ENCODE measurements at regions not wholly inside any gene's neighbourhood (a gene's known extent, or its start where the extent isn't known, plus 50 kb on each side); places are given as distances from the start of the nearest gene placed in this dataset.

- FAIRE-seq: no peak
Measured at GRCh38 chr2:18503376-18504228, 56.9 kb downstream of the RDH14 start.

DNA sequence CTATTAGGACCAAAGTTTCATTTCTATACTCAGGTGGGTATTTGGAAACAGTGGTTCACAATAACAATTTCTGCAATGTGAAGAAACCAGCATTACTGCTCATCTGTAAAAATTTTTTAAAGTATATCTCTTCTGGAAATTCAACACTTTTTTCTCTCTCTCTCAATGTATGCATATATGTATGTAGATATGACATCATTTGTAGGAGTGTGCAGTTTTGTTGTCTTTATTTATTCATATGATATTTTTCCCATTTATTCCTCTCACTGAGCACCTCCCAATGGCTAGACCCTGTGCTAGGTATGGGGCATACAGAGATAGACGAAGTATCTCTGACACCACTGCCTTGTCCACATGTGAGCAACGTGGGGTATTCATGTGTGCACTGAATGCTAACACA is 58.3 kb downstream of the RDH14 start:
- FAIRE-seq: no peak

DNA sequence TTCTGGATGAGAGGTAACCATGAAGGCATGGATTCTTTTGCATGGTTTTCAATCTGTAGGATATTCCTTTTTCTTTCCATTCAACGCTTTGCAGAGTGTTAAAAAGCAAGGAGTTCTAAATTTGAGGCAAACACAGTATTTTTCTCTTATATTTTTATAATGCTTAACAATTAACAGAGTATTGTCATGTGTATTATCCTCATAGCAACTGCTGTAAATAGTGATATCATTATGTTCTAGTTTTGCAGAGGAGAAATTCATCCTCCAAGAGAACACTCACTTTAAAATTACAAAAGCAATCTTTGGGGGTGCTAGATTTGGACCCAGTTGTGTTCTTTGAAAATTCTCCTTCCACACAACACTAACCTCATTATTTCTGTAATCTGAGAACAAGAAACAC is 58.7 kb downstream of the RDH14 start:
- no peak for FAIRE-seq

- FAIRE-seq: no peak
Measured at GRCh38 chr2:18501156-18501555, 59.3 kb downstream of the RDH14 start.

DNA sequence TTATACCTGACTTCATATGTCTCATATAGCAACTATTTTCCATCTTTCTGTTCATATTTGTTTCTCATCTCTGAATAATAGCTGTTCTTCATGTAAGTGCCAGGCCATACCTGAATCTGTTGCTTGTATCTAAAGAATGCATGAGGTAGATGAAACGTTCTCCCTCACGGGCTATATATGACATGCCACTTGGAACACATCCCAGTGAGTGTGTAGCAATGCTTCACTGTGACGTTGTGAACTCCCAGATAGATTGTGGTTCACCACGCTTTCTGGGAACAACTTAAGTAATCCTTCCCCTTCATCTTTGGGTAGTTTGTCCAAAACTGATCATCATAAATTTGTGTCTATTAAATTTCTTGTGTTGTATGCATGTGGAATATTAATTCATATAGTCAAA is 60.1 kb downstream of the RDH14 start:
- no peak for FAIRE-seq

DNA sequence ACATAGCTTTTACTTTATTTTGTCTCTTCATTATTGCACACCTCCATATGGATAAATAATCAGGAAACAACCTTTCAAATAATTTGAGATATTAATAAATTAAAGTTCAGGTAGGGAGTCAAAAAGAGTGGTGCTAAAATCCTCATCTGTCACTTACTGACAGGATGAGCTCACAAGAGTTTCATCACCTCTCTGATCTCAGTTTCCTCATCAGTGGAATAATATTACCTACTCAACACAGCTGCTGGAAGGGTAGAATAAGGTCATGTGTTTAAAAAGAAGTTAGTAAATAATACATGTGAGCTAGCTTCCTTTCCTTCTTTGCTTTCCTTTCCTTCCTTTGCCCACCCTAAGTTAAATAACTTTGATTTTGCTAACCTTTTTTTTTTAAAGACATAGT is 61.9 kb downstream of the RDH14 start:
- no peak for FAIRE-seq

DNA sequence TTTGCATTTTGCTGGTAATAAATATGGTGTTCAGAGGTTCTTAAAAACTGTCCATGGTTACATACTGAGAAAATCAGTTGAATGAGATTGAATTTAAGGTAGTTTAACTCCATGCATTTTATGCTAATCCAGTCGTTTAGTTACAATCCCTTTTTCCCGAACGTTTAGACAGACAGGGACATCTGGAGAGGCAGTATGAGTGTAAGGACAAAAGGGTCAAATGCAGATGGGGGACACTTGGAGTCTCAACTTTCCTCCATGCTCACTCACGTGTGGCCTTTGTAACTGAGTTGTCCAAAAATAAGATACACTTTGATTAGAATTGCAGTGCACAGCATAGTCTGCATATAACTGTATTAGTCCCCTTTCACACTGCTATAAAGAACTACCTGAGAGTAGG is 63.9 kb downstream of the RDH14 start:
- no peak for FAIRE-seq

- FAIRE-seq: no peak
Measured at GRCh38 chr2:18495058-18495457, 65.4 kb downstream of the RDH14 start.

DNA sequence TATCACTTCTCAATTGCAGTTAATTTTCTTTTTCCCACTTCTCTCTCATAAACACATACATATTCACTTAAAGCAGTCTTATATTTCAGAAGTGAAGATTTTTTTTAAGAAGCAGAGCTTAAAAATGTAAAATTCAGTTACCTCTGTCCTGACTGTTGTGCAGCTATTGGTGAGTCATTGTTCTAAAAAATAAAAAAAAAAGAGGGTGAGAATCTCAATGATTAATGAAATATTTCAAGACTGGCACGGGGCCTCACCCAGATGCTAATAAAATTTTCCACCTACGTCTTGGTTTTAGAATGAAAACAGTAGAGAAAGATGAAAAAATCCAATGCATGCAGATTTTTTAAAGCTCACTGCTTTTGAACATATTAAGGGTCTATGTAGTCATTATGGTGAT is 67.7 kb downstream of the RDH14 start:
- no peak for FAIRE-seq

GRCh38 chr2:18491577-18491976 is 68.9 kb downstream of the RDH14 start:
- no peak for FAIRE-seq

- FAIRE-seq: no peak
Measured at GRCh38 chr2:18490901-18491300, 69.6 kb downstream of the RDH14 start.

GRCh38 chr2:18487106-18487913 is 73.1 kb downstream of the RDH14 start:
- no peak for FAIRE-seq

GRCh38 chr2:18484625-18485024 is 75.8 kb downstream of the RDH14 start:
- no peak for FAIRE-seq

DNA sequence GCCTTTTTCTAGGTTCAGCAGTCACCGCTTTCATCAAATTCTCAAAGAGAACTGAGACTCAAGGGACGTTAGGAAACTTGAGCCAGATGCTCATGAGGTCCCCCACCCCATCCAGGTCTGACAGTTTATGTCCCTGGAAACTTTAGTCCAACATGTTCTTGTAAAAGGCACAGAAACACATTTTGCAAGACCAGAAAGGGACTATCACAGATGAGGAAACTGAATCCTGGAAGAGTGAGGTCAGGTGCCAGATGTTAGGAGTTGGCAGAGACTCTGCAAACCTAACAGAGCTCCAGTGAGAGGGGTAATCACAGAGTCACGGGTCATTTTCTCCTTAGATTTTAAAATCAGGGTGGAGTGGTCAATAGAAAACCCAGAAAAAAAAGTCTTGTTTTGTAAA is 76.6 kb downstream of the RDH14 start:
- no peak for FAIRE-seq

- no peak for FAIRE-seq
Measured at GRCh38 chr2:18482666-18483065, 77.8 kb downstream of the RDH14 start.

DNA sequence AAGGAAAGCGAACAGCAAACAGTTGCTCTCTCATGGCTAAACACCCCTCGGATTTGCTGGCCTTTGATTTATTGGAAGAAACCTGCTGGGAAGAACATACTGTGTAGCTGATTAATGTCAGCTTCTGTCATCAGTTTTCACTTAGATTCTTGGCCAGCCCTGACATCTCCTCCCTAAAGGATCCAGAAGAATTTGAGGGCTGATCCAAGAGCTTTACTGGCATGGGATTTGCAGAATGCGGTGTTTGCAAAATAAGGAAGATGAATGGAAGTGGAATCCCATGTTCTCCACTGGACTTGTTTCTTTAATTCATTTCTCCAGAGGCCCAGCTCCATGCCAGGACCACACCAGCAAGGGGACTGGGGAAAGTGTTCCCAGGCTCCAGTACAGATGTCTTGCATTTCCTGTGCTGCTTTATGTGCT is 80.5 kb downstream of the RDH14 start:
- no peak for FAIRE-seq

- no peak for FAIRE-seq
Measured at GRCh38 chr2:18477293-18477692, 83.2 kb downstream of the RDH14 start.

- no peak for FAIRE-seq
Measured at GRCh38 chr2:18476484-18476883, 84.0 kb downstream of the RDH14 start.

DNA sequence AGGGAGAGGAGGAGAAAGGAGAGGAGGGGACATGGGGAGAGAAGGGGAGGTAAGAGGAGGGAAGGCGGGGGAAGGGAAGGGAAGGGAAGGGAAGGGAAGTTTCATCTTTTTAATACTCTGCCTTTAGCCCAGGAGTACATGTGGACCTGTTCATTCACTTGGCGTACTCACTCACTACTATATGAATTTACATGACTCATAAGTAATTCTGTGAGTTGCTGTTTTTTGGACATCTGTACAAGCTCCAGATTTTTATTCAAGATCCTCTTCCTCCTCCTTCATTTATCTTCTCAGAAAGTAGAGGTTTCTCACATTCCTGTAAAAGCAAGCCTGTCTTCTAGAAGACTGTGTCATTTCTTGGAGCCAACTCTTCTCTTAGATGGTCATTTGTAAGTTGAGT is 84.6 kb downstream of the RDH14 start:
- no peak for FAIRE-seq

GRCh38 chr2:18474700-18475099 is 85.8 kb downstream of the RDH14 start:
- FAIRE-seq: no peak

DNA sequence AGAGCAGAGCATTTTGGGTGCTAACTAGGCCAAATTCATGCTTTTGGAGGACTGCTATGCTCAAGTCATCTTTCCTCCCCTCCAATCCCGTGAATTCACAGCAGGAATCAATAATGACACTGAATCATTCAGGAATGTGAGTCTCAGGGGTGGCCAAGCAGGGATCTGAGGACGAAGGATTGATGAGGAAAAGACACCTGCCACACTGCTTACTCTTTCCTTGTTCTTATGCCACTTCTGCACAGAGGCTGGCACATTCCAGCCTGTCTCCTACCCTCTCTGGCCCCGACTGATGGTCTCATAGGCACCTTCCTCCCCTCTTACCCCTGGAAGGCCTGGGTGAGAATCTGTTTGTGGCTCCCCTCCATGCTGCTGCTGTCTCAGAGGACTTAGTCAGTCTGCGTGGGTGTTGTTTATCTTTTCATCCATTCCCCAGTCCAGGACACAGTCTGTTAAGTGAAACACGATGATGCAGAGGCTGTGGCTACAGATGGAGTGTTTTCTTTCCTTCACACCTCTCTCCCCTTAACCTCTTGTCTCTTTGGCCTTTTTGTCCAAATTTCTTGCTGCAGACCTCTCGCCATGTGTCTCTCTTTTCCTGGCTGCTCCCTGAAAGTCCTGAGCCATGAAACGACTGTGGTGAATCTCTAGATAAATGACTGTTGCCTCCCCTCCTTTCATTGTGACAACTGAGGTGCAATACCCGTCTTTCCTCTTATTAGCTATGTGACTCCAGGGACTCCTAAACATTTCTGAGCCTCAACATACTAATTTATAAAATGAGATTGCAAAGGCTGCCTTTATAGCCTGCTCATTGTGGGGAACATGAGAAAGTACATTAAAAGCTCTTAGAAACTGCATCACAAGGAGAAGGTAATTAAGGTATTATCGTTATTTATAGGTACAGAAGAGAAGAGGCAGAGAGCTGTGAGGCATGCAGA is 86.9 kb downstream of the RDH14 start:
- no peak for FAIRE-seq

GRCh38 chr2:18467749-18468360 is 92.6 kb downstream of the RDH14 start:
- FAIRE-seq: no peak

- FAIRE-seq: no peak
Measured at GRCh38 chr2:18465979-18466378, 94.5 kb downstream of the RDH14 start.
